SK-N-SH (cell line): ENCODE measurements at regions not wholly inside any gene's neighbourhood (a gene's known extent, or its start where the extent isn't known, plus 50 kb on each side); places are given as distances from the start of the nearest gene placed in this dataset.

ENCODE experiments used
- CTCF ChIA-PET: fragments of 300-600, 350-600 bp; formaldehyde crosslinking; extraction: SDS; loops from one replicate; lab custom pipeline; 2021; lab: Yijun Ruan, JAX
- POLR2A ChIA-PET: fragments of 350-600 bp; sonication (Branson Sonifier 250); formaldehyde crosslinking; extraction: SDS; loops from one replicate; lab custom pipeline; 2020; ENCODE audit warnings: antibody characterized with exemption, inconsistent platforms; lab: Yijun Ruan, JAX
- DNase-seq: peaks from one replicate; pipeline ENCODE4 v3.0.0; 2012
- H2AFZ ChIP-seq: fragments of 200-600 bp; sonication (generic); 2 replicates; pipeline ENCODE4 v1.8.1; 2016; ENCODE audit warnings: antibody characterized with exemption, mild to moderate bottlenecking, low read depth
- H3F3A ChIP-seq: fragments of 200-600 bp; sonication (generic); replicated peaks from 2 replicates; pipeline ENCODE3; 2016; ENCODE audit warnings: antibody characterized with exemption, mild to moderate bottlenecking; ENCODE audit not compliant: insufficient read depth
- H3K27ac ChIP-seq, 2 experiments: fragments of 200-500 bp in 1 of 2; fragments of 200-600 bp in 1 of 2; sonication (Bioruptor generic) in 1 of 2; sonication (generic), shearing (Covaris generic) in 1 of 2; 2 replicates each; pipeline versions ENCODE4 v1.5.1 to v1.6.1; 2014 to 2016; ENCODE audit warnings: low read depth in 2 of 2, inconsistent platforms in 1 of 2, low read length in 1 of 2, mild to moderate bottlenecking in 1 of 2, mixed read lengths in 1 of 2
- H3K27me3 ChIP-seq: fragments of 200-600 bp; sonication (generic), shearing (Covaris generic); 2 replicates; pipeline ENCODE4 v1.6.1; 2016; ENCODE audit warnings: mixed run types; ENCODE audit not compliant: insufficient read depth
- H3K36me3 ChIP-seq, 2 experiments: fragments of 200-500 bp in 1 of 2; fragments of 200-600 bp in 1 of 2; sonication (Bioruptor generic) in 1 of 2; sonication (generic) in 1 of 2; replicated peaks in 1 of 2; 2 replicates each; pipeline versions ENCODE3 to v1.5.1; 2014 to 2016; ENCODE audit warnings: low read length in 1 of 2, mild to moderate bottlenecking in 1 of 2; ENCODE audit not compliant: insufficient read depth in 2 of 2, control insufficient read depth in 1 of 2
- H3K4me1 ChIP-seq, 2 experiments: fragments of 200-500 bp in 1 of 2; fragments of 200-600 bp in 1 of 2; sonication (Bioruptor generic) in 1 of 2; sonication (generic), shearing (Covaris generic) in 1 of 2; 2 replicates each; pipeline versions ENCODE4 v1.5.1 to v1.6.1; 2014 to 2016; ENCODE audit warnings: low read depth in 1 of 2, low read length in 1 of 2, mixed run types in 1 of 2; ENCODE audit not compliant: insufficient read depth in 2 of 2, control insufficient read depth in 1 of 2
- H3K4me2 ChIP-seq: fragments of 200-600 bp; sonication (generic), shearing (Covaris generic); 2 replicates; pipeline ENCODE4 v1.6.1; 2017; ENCODE audit warnings: mixed run types
- H3K4me3 ChIP-seq, 2 experiments: fragments of 200-500 bp in 1 of 2; fragments of 200-600 bp in 1 of 2; sonication (Bioruptor generic) in 1 of 2; sonication (generic), shearing (Covaris generic) in 1 of 2; 2 replicates each; pipeline versions ENCODE4 v1.5.1 to v1.8.1; 2014 to 2016; ENCODE audit warnings: low read depth in 2 of 2, inconsistent platforms in 1 of 2, low read length in 1 of 2, mild to moderate bottlenecking in 1 of 2, mixed read lengths in 1 of 2, moderate library complexity in 1 of 2
- H3K79me2 ChIP-seq: fragments of 200-600 bp; sonication (generic); 2 replicates; pipeline ENCODE4 v1.8.1; 2017; ENCODE audit warnings: mild to moderate bottlenecking; ENCODE audit not compliant: insufficient read depth
- H3K9ac ChIP-seq: fragments of 200-600 bp; sonication (generic); 2 replicates; pipeline ENCODE4 v1.6.1; 2017; ENCODE audit warnings: mixed run types
- H3K9me2 ChIP-seq: fragments of 200-600 bp; sonication (generic); 2 replicates; pipeline ENCODE4 v1.6.1; 2017; ENCODE audit warnings: mixed run types
- H3K9me3 ChIP-seq: fragments of 200-600 bp; sonication (generic); 2 replicates; pipeline ENCODE4 v1.6.1; 2017; ENCODE audit warnings: mixed run types, mild to moderate bottlenecking, moderate library complexity
- H4K20me1 ChIP-seq: fragments of 200-600 bp; sonication (generic); 2 replicates; pipeline ENCODE4 v1.6.1; 2017; ENCODE audit warnings: mild to moderate bottlenecking, mixed run types; ENCODE audit not compliant: insufficient read depth
- CTCF ChIP-seq: fragments of 200-600 bp; sonication (generic); IDR thresholded peaks from 2 replicates; pipeline ENCODE4 v1.6.1; 2017; ENCODE audit warnings: antibody characterized with exemption, mild to moderate bottlenecking, moderate library complexity
- ELF1 ChIP-seq: IDR thresholded peaks from 2 replicates; pipeline ENCODE4 v1.4.0; 2012
- FOSL2 ChIP-seq: IDR thresholded peaks from 2 replicates; pipeline ENCODE4 v1.4.0; 2012; ENCODE audit warnings: low read depth, mild to moderate bottlenecking, moderate library complexity, borderline replicate concordance
- FOXJ3 ChIP-seq: sonication (generic); formaldehyde crosslinking; IDR thresholded peaks from 2 replicates; pipeline ENCODE4 v1.5.1; 2020; ENCODE audit warnings: mild to moderate bottlenecking, missing genetic modification reagents
- IRF3 ChIP-seq: fragments of 150-350 bp; IDR thresholded peaks from 2 replicates; pipeline ENCODE4 v1.6.1; 2016; ENCODE audit warnings: mild to moderate bottlenecking, low read depth, low read length
- MEF2A ChIP-seq: IDR thresholded peaks from 2 replicates; pipeline ENCODE4 v1.4.0; 2012; ENCODE audit warnings: low read depth, borderline replicate concordance
- NFIC ChIP-seq: IDR thresholded peaks from 2 replicates; pipeline ENCODE4 v1.4.0; 2012; ENCODE audit warnings: borderline replicate concordance
- NRF1 ChIP-seq: IDR thresholded peaks from 2 replicates; pipeline ENCODE4 v1.6.1; 2012; ENCODE audit warnings: low read depth, mild to moderate bottlenecking, low read length
- PBX3 ChIP-seq: IDR thresholded peaks from 2 replicates; pipeline ENCODE4; 2012
- RFX5 ChIP-seq: IDR thresholded peaks from 2 replicates; pipeline ENCODE4 v1.6.1; 2012; ENCODE audit warnings: mild to moderate bottlenecking, improper control_type of control experiment, low read length
- RXRA ChIP-seq: IDR thresholded peaks from 2 replicates; pipeline ENCODE4 v1.4.0; 2012; ENCODE audit warnings: low read depth, mild to moderate bottlenecking, borderline replicate concordance
- TAF1 ChIP-seq: IDR thresholded peaks from 2 replicates; pipeline ENCODE4 v1.6.1; 2012; ENCODE audit warnings: low read depth, mild to moderate bottlenecking, low read length, moderate library complexity, borderline replicate concordance
- TEAD4 ChIP-seq: IDR thresholded peaks from 2 replicates; pipeline ENCODE4 v1.4.0; 2012; ENCODE audit warnings: mild to moderate bottlenecking, borderline replicate concordance; ENCODE audit not compliant: insufficient read depth
- USF1 ChIP-seq: IDR thresholded peaks from 2 replicates; pipeline ENCODE4 v1.4.0; 2012; ENCODE audit warnings: low read depth, borderline replicate concordance
- USF2 ChIP-seq: fragments of 150-350 bp; IDR thresholded peaks from 2 replicates; pipeline ENCODE4 v1.6.1; 2017; ENCODE audit warnings: antibody characterized with exemption, low read length, low read depth, borderline replicate concordance
- YY1 ChIP-seq: IDR thresholded peaks from 2 replicates; pipeline ENCODE4 v1.4.0; 2012; ENCODE audit warnings: low read depth, mild to moderate bottlenecking
- ZBTB33 ChIP-seq: IDR thresholded peaks from 2 replicates; pipeline ENCODE4 v1.4.0; 2012; ENCODE audit warnings: low read depth, borderline replicate concordance
- WGBS: methylation state at CpG from one replicate; pipeline ENCODE4 v1.1.6; 2017; ENCODE audit warnings: low lambda C conversion rate; 5-methylcytosine and 5-hydroxymethylcytosine counted together

GRCh38 chr9:95740217-95741004 lies 135.1 kb upstream of the ERCC6L2 start:
- no peaks in the 10 kb centered on the region for H3K9me3 ChIP-seq
- H3K27me3 ChIP-seq = no peaks in the 10 kb centered on the region
- no peaks in the 10 kb centered on the region for H3K9me2 ChIP-seq
- 81% methylated on average over 11 of the region's 11 CpGs for WGBS
- H3K9ac ChIP-seq = no peak overlapping the region
- POLR2A ChIA-PET = no interaction called here
- no peaks in the 10 kb centered on the region for H3F3A ChIP-seq
- no peak overlapping the region for H3K4me2 ChIP-seq
- H3K4me1 ChIP-seq = peaks cover 0 to 18% of the 10 kb centered on the region in 2 experiments; a peak in 1 of 4 replicates
- no peaks in the 10 kb centered on the region for H3K79me2 ChIP-seq
- no peak overlapping the region for H2AFZ ChIP-seq
- H3K4me3 ChIP-seq = no peak overlapping the region
- no peak for DNase-seq
- no peaks in the 10 kb centered on the region for H3K36me3 ChIP-seq
- CTCF ChIA-PET = interaction anchor here (1.4 kb wide), 1 partner anchor 14 kb away, joined by 3 read pairs; no protein-coding TSS in a partner anchor
- no peaks in the 10 kb centered on the region for H4K20me1 ChIP-seq
- H3K27ac ChIP-seq = no peak overlapping the region
- no peak for TF ChIP-seq RXRA
- no peak for TF ChIP-seq TAF1
- no peak for TF ChIP-seq IRF3
- no peak for TF ChIP-seq YY1
- no peak for TF ChIP-seq NFIC
- no peak for TF ChIP-seq TEAD4
- no peak for TF ChIP-seq ZBTB33
- no peak for TF ChIP-seq USF2
- TF ChIP-seq NRF1 = no peak
- no peak for TF ChIP-seq CTCF
- no peak for TF ChIP-seq RFX5
- no peak for TF ChIP-seq ELF1
- TF ChIP-seq PBX3 = no peak
- TF ChIP-seq FOSL2 = no peak
- TF ChIP-seq MEF2A = no peak
- no peak for TF ChIP-seq FOXJ3 (CRISPR knock-in tag)
- no peak for TF ChIP-seq USF1
